C4-2B (cell line): ENCODE measurements at regions not wholly inside any gene's neighbourhood (a gene's known extent, or its start where the extent isn't known, plus 50 kb on each side); places are given as distances from the start of the nearest gene placed in this dataset.

Experiments
- ZFX ChIP-seq: fragments of 450-650 bp; IDR thresholded peaks from 2 replicates; pipeline ENCODE4 v1.6.1; 2017
- TF ChIP-seq, protein P1 (sequence below): fragments of 450-650 bp; conservative IDR thresholded peaks from 2 replicates; pipeline ENCODE4 v1.5.1; 2017; ENCODE audit warnings: mild to moderate bottlenecking

DNA sequence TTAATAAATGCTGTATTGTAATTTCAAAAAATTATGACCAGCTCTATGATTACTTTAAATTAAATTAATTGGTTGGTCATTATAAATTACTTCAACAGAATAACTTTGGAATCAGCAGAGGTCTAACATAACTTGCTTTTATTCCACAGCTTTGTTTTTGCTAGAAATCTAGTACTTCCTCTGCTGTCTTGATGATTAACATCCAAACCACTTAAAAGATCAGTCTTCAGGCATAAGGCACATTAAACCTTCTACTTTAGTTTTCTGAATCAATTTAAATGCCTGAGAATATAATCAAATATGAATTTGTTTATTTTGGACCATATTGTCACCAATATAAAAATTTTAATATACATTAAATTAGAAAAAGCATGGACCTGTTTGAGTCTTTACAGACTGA lies 465.3 kb downstream of the ARL4A start:
- TF ChIP-seq, protein P1, sequence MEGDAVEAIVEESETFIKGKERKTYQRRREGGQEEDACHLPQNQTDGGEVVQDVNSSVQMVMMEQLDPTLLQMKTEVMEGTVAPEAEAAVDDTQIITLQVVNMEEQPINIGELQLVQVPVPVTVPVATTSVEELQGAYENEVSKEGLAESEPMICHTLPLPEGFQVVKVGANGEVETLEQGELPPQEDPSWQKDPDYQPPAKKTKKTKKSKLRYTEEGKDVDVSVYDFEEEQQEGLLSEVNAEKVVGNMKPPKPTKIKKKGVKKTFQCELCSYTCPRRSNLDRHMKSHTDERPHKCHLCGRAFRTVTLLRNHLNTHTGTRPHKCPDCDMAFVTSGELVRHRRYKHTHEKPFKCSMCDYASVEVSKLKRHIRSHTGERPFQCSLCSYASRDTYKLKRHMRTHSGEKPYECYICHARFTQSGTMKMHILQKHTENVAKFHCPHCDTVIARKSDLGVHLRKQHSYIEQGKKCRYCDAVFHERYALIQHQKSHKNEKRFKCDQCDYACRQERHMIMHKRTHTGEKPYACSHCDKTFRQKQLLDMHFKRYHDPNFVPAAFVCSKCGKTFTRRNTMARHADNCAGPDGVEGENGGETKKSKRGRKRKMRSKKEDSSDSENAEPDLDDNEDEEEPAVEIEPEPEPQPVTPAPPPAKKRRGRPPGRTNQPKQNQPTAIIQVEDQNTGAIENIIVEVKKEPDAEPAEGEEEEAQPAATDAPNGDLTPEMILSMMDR = no peak
- no peak for TF ChIP-seq ZFX
